PFSK-1 (cell line): ENCODE measurements at regions not wholly inside any gene's neighbourhood (a gene's known extent, or its start where the extent isn't known, plus 50 kb on each side); places are given as distances from the start of the nearest gene placed in this dataset.

Source experiments
- FOXP2 ChIP-seq: optimal IDR thresholded peaks from 2 replicates; pipeline ENCODE3; 2011; ENCODE audit warnings: borderline replicate concordance, control low read depth, inconsistent platforms; ENCODE audit not compliant: insufficient read depth; ENCODE audit errors: extremely low read length, extremely low read depth
- POLR2AphosphoS5 ChIP-seq: IDR thresholded peaks from 2 replicates; pipeline ENCODE4 v1.6.1; 2012; ENCODE audit warnings: low read depth, mild to moderate bottlenecking, control low read depth, low read length, moderate library complexity
- SIN3A ChIP-seq: IDR thresholded peaks from 2 replicates; pipeline ENCODE4 v1.6.1; 2012; ENCODE audit warnings: mild to moderate bottlenecking, low read length, moderate library complexity, borderline replicate concordance; ENCODE audit not compliant: insufficient read depth
- TAF1 ChIP-seq: IDR thresholded peaks from 2 replicates; pipeline ENCODE4 v1.6.1; 2012; ENCODE audit warnings: low read length, control low read depth, borderline replicate concordance; ENCODE audit not compliant: insufficient read depth
- TF ChIP-seq, protein P1 (sequence below), 2 experiments: IDR thresholded peaks; 2 replicates each; pipeline versions ENCODE4 v1.6.1 to v1.8.0; 2011 to 2012; ENCODE audit warnings: low read depth in 2 of 2, low read length in 2 of 2, control low read depth in 1 of 2, inconsistent platforms in 1 of 2, mild to moderate bottlenecking in 1 of 2, moderate library complexity in 1 of 2; ENCODE audit not compliant: insufficient read depth in 1 of 2

DNA sequence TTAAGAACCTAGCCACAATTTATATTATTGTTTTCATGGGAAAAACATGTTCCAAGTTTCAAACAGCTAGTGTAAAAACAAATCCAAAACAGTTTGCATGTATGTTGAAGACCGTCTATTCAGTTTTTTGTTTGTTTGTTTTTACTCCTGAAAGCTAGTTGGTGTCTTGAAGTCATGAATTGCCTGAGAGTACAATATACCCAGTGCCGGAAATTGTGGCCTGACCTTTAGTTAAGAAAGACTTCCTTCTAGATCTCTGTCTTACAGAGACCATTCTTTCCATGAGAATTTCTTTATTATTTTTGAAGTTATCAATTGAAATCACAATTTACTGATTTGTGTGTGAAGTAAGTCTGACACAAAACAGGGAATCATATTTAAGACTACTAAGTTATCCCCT, 474.8 kb downstream of the KCNJ2 start:
- TF ChIP-seq POLR2AphosphoS5 (no peak), SIN3A (no peak), TAF1 (no peak), FOXP2 (no peak)
- TF ChIP-seq, protein P1, sequence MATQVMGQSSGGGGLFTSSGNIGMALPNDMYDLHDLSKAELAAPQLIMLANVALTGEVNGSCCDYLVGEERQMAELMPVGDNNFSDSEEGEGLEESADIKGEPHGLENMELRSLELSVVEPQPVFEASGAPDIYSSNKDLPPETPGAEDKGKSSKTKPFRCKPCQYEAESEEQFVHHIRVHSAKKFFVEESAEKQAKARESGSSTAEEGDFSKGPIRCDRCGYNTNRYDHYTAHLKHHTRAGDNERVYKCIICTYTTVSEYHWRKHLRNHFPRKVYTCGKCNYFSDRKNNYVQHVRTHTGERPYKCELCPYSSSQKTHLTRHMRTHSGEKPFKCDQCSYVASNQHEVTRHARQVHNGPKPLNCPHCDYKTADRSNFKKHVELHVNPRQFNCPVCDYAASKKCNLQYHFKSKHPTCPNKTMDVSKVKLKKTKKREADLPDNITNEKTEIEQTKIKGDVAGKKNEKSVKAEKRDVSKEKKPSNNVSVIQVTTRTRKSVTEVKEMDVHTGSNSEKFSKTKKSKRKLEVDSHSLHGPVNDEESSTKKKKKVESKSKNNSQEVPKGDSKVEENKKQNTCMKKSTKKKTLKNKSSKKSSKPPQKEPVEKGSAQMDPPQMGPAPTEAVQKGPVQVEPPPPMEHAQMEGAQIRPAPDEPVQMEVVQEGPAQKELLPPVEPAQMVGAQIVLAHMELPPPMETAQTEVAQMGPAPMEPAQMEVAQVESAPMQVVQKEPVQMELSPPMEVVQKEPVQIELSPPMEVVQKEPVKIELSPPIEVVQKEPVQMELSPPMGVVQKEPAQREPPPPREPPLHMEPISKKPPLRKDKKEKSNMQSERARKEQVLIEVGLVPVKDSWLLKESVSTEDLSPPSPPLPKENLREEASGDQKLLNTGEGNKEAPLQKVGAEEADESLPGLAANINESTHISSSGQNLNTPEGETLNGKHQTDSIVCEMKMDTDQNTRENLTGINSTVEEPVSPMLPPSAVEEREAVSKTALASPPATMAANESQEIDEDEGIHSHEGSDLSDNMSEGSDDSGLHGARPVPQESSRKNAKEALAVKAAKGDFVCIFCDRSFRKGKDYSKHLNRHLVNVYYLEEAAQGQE (IDR thresholded peaks at IDR 0.05; ENCODE audit: insufficient read depth in 1 of 2, low read depth in 2 of 2, low read length in 2 of 2), result no peak

DNA sequence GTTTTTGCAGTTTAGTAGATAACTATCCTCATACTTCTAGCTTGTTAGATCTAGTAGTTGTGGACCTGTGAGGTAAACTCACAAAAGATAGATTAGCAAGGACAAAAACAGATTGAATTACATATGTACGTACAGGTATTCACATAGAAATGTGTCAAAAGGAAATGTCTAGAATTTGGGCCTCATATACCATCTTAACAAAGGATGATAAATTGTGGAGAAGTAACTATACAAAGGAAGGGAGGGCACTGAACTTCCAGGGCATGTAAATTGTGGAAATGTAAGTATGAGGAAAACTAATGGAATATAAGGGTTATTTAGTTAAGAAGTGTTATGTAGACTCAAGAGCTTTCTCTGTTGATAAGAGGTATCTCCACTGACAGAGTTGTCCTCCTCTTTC, 477.3 kb downstream of the KCNJ2 start:
- no peak for TF ChIP-seq FOXP2
- no peak for TF ChIP-seq POLR2AphosphoS5
- TF ChIP-seq TAF1, result no peak
- no peak for TF ChIP-seq SIN3A
- TF ChIP-seq, protein P1 (IDR thresholded peaks at IDR 0.05; ENCODE audit: insufficient read depth in 1 of 2, low read depth in 2 of 2, low read length in 2 of 2), result no peak

DNA sequence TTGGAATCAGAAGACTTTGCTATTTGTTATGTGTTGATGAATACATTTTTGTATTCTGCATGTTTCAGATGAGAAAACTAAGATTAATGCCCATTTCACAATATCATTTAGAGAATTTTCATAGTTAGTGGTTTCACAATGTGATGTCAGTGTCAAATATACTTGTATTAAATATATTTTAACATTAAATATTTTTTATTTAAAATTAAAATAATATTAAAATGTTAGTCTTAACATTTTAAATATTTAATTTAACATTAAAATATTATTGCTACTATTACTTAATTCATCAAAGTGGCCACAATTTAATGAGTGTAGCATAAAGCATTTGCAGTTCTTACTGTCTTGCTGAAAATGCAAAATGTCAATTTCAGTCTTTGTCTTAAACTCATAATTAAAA, 478.8 kb downstream of the KCNJ2 start:
- TF ChIP-seq POLR2AphosphoS5 (no peak), SIN3A (no peak), FOXP2 (no peak), TAF1 (no peak)
- TF ChIP-seq, protein P1 (IDR thresholded peaks at IDR 0.05; ENCODE audit: insufficient read depth in 1 of 2, low read depth in 2 of 2, low read length in 2 of 2), result no peak

DNA sequence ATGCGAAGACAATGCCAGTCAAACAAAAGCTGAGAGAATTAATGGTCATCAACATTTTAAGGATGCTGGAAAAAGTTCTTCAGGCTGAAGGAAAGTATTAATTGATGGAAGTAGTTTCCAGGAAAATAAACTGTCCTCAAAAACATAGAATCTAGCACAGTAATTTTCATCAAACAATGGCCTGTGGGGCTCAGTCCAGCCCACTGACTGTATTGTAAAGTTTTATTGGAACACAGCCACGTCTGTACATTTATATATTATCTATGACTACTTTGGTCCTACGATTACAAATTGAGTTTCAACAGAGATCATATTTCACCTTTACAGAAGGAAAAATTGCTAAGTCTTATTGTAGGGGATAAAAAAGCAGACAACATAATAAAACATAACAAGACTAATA, 484.5 kb downstream of the KCNJ2 start:
- no peak for TF ChIP-seq FOXP2
- TF ChIP-seq POLR2AphosphoS5, result no peak
- TF ChIP-seq TAF1, result no peak
- TF ChIP-seq SIN3A, result no peak
- TF ChIP-seq, protein P1 (IDR thresholded peaks at IDR 0.05; ENCODE audit: insufficient read depth in 1 of 2, low read depth in 2 of 2, low read length in 2 of 2), result no peak

DNA sequence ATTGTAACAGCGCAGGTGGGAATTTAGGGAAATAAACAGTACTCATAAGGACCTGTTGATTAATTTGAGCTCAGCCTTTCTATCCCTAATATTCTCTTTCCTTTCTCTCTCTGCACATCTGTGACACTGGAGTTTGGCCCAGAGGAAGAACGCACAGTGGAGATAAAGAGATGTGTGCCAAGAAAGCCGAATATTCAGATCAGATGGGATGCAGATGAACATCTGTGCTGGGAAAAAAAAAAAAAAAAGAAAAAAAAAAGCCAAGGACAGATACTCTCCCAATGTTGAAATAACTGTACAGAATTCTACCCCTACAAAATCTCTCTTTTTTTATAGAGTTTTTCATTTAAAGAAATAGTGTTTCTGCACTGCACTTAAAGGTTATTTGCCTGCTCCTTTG, 485.4 kb downstream of the KCNJ2 start:
- TF ChIP-seq SIN3A (no peak), POLR2AphosphoS5 (no peak), FOXP2 (no peak), TAF1 (no peak)
- TF ChIP-seq, protein P1 (IDR thresholded peaks at IDR 0.05; ENCODE audit: insufficient read depth in 1 of 2, low read depth in 2 of 2, low read length in 2 of 2), result no peak
